ENCODE measurements at regions not wholly inside any gene's neighbourhood (a gene's known extent, or its start where the extent isn't known, plus 50 kb on each side); places are given as distances from the start of the nearest gene placed in this dataset.

DNA sequence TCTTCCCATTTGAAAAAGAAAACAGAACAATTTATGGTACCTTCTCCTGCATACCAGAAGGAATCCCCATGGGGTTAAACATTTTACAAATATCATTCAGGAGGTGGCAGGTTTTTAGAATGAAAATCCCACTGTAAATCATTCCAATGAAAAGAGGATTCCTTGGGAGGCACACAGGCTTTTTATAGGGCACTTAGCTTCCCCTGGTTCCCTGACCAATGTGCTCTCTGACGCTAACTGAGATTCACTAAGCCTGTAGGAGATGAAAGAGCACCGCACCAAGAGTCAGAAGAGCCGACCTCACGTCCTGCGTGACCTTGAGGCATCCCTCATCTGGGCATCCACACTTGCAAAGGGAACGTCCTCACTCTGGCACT is 82.5 kb downstream of the CMPK2 start (continued):
- TF ChIP-seq, protein P1, sequence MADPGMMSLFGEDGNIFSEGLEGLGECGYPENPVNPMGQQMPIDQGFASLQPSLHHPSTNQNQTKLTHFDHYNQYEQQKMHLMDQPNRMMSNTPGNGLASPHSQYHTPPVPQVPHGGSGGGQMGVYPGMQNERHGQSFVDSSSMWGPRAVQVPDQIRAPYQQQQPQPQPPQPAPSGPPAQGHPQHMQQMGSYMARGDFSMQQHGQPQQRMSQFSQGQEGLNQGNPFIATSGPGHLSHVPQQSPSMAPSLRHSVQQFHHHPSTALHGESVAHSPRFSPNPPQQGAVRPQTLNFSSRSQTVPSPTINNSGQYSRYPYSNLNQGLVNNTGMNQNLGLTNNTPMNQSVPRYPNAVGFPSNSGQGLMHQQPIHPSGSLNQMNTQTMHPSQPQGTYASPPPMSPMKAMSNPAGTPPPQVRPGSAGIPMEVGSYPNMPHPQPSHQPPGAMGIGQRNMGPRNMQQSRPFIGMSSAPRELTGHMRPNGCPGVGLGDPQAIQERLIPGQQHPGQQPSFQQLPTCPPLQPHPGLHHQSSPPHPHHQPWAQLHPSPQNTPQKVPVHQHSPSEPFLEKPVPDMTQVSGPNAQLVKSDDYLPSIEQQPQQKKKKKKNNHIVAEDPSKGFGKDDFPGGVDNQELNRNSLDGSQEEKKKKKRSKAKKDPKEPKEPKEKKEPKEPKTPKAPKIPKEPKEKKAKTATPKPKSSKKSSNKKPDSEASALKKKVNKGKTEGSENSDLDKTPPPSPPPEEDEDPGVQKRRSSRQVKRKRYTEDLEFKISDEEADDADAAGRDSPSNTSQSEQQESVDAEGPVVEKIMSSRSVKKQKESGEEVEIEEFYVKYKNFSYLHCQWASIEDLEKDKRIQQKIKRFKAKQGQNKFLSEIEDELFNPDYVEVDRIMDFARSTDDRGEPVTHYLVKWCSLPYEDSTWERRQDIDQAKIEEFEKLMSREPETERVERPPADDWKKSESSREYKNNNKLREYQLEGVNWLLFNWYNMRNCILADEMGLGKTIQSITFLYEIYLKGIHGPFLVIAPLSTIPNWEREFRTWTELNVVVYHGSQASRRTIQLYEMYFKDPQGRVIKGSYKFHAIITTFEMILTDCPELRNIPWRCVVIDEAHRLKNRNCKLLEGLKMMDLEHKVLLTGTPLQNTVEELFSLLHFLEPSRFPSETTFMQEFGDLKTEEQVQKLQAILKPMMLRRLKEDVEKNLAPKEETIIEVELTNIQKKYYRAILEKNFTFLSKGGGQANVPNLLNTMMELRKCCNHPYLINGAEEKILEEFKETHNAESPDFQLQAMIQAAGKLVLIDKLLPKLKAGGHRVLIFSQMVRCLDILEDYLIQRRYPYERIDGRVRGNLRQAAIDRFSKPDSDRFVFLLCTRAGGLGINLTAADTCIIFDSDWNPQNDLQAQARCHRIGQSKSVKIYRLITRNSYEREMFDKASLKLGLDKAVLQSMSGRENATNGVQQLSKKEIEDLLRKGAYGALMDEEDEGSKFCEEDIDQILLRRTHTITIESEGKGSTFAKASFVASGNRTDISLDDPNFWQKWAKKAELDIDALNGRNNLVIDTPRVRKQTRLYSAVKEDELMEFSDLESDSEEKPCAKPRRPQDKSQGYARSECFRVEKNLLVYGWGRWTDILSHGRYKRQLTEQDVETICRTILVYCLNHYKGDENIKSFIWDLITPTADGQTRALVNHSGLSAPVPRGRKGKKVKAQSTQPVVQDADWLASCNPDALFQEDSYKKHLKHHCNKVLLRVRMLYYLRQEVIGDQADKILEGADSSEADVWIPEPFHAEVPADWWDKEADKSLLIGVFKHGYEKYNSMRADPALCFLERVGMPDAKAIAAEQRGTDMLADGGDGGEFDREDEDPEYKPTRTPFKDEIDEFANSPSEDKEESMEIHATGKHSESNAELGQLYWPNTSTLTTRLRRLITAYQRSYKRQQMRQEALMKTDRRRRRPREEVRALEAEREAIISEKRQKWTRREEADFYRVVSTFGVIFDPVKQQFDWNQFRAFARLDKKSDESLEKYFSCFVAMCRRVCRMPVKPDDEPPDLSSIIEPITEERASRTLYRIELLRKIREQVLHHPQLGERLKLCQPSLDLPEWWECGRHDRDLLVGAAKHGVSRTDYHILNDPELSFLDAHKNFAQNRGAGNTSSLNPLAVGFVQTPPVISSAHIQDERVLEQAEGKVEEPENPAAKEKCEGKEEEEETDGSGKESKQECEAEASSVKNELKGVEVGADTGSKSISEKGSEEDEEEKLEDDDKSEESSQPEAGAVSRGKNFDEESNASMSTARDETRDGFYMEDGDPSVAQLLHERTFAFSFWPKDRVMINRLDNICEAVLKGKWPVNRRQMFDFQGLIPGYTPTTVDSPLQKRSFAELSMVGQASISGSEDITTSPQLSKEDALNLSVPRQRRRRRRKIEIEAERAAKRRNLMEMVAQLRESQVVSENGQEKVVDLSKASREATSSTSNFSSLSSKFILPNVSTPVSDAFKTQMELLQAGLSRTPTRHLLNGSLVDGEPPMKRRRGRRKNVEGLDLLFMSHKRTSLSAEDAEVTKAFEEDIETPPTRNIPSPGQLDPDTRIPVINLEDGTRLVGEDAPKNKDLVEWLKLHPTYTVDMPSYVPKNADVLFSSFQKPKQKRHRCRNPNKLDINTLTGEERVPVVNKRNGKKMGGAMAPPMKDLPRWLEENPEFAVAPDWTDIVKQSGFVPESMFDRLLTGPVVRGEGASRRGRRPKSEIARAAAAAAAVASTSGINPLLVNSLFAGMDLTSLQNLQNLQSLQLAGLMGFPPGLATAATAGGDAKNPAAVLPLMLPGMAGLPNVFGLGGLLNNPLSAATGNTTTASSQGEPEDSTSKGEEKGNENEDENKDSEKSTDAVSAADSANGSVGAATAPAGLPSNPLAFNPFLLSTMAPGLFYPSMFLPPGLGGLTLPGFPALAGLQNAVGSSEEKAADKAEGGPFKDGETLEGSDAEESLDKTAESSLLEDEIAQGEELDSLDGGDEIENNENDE (IDR thresholded peaks at IDR 0.05; ENCODE audit: insufficient replicate concordance, low read length): no peak
- TF ChIP-seq, protein P2, sequence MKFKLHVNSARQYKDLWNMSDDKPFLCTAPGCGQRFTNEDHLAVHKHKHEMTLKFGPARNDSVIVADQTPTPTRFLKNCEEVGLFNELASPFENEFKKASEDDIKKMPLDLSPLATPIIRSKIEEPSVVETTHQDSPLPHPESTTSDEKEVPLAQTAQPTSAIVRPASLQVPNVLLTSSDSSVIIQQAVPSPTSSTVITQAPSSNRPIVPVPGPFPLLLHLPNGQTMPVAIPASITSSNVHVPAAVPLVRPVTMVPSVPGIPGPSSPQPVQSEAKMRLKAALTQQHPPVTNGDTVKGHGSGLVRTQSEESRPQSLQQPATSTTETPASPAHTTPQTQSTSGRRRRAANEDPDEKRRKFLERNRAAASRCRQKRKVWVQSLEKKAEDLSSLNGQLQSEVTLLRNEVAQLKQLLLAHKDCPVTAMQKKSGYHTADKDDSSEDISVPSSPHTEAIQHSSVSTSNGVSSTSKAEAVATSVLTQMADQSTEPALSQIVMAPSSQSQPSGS (IDR thresholded peaks at IDR 0.05; ENCODE audit: low read length): no peak
- TF ChIP-seq CBX8 (IDR thresholded peaks at IDR 0.05; ENCODE audit: borderline replicate concordance, low read depth, low read length): no peak
- no peak for TF ChIP-seq CEBPB (IDR thresholded peaks at IDR 0.05; ENCODE audit: low read depth, low read length)
- TF ChIP-seq SIRT6 (IDR thresholded peaks at IDR 0.05; ENCODE audit: low read length): no peak
- no peak for TF ChIP-seq POLR2A (IDR thresholded peaks at IDR 0.05; ENCODE audit: control extremely low read depth in 1 of 2, low read depth in 2 of 2, low read length in 2 of 2)
- TF ChIP-seq JUND (IDR thresholded peaks at IDR 0.05; ENCODE audit: low read length): no peak
- TF ChIP-seq TEAD4 (IDR thresholded peaks at IDR 0.05; ENCODE audit: low read depth, low read length): no peak
- TF ChIP-seq NANOG (IDR thresholded peaks at IDR 0.05; ENCODE audit: insufficient read depth, low read depth, low read length, poor library complexity, severe bottlenecking): no peak
- no peak for TF ChIP-seq SIN3A (conservative IDR thresholded peaks at IDR 0.05 in 1 of 2, IDR thresholded peaks at IDR 0.05 in 1 of 2; ENCODE audit: low read depth in 1 of 2, low read length in 2 of 2)
- no peak for TF ChIP-seq SP2 (IDR thresholded peaks at IDR 0.05; ENCODE audit: low read length)
- TF ChIP-seq SP1 (IDR thresholded peaks at IDR 0.05; ENCODE audit: low read depth, low read length): no peak

Data from H1 (cell line).